Effector memory CD4-positive, alpha-beta T cell (primary cell): ENCODE measurements at regions not wholly inside any gene's neighbourhood (a gene's known extent, or its start where the extent isn't known, plus 50 kb on each side); places are given as distances from the start of the nearest gene placed in this dataset.

ENCODE experiments used
- DNase-seq, 3 donors: peaks; one replicate each; pipeline ENCODE4 v3.0.0-alpha.2; 2020
- H3K27ac ChIP-seq: 2 replicates; pipeline ENCODE4 v1.7.0; 2013; ENCODE audit warnings: mild to moderate bottlenecking, low read length, moderate library complexity; ENCODE audit not compliant: insufficient read depth, poor library complexity, severe bottlenecking
- H3K27me3 ChIP-seq: replicated peaks from 2 replicates; pipeline ENCODE4 v1.7.0; 2013; ENCODE audit warnings: mild to moderate bottlenecking, low read length; ENCODE audit not compliant: insufficient read depth, control insufficient read depth, poor library complexity, severe bottlenecking
- H3K36me3 ChIP-seq: 2 replicates; pipeline ENCODE4 v1.7.0; 2013; ENCODE audit warnings: mild to moderate bottlenecking, low read length, moderate library complexity; ENCODE audit not compliant: control insufficient read depth, insufficient read depth
- H3K4me1 ChIP-seq: 2 replicates; pipeline ENCODE4 v1.7.0; 2013; ENCODE audit warnings: low read length, mild to moderate bottlenecking; ENCODE audit not compliant: control insufficient read depth, insufficient read depth, poor library complexity, severe bottlenecking
- H3K4me3 ChIP-seq: 2 replicates; pipeline ENCODE4 v1.7.0; 2013; ENCODE audit warnings: low read length, low read depth, mild to moderate bottlenecking; ENCODE audit not compliant: insufficient read depth, poor library complexity, severe bottlenecking
- H3K9me3 ChIP-seq: 2 replicates; pipeline ENCODE4 v1.7.0; 2013; ENCODE audit warnings: mild to moderate bottlenecking, low read length, moderate library complexity; ENCODE audit not compliant: control insufficient read depth

- H3K36me3 ChIP-seq: no peaks in the 10 kb centered on the region
- H3K27me3 ChIP-seq: no peaks in the 10 kb centered on the region
- H3K9me3 ChIP-seq: no peaks in the 10 kb centered on the region
- H3K27ac ChIP-seq: no peak overlapping the region
- no peaks in the 10 kb centered on the region for H3K4me1 ChIP-seq
- no peak overlapping the region for H3K4me3 ChIP-seq
- no peak for DNase-seq
Measured at GRCh38 chr19:29365836-29366417, 153.0 kb upstream of the UQCRFS1 start.

GRCh38 chr19:29366757-29367156 is 153.8 kb upstream of the UQCRFS1 start:
- no peak for DNase-seq
- Histone ChIP-seq H3K36me3 (no peaks in the 10 kb centered on the region), H3K27ac (no peak overlapping the region), H3K27me3 (no peaks in the 10 kb centered on the region), H3K9me3 (no peaks in the 10 kb centered on the region), H3K4me1 (no peaks in the 10 kb centered on the region), H3K4me3 (no peak overlapping the region)

- no peak for DNase-seq
- no peaks in the 10 kb centered on the region for H3K9me3 ChIP-seq
Measured at GRCh38 chr19:29367791-29368222, 154.9 kb upstream of the UQCRFS1 start.

GRCh38 chr19:29370276-29370675 is 155.5 kb upstream of the VSTM2B start:
- no peak for DNase-seq
- H3K27ac ChIP-seq: no peak overlapping the region
- no peaks in the 10 kb centered on the region for H3K9me3 ChIP-seq
- H3K36me3 ChIP-seq: no peaks in the 10 kb centered on the region
- no peak overlapping the region for H3K4me3 ChIP-seq
- no peaks in the 10 kb centered on the region for H3K4me1 ChIP-seq
- no peaks in the 10 kb centered on the region for H3K27me3 ChIP-seq

More at GRCh38 chr19:29367791-29368222, 154.9 kb upstream of the UQCRFS1 start:
- H3K4me1 ChIP-seq: no peaks in the 10 kb centered on the region
- no peak overlapping the region for H3K4me3 ChIP-seq
- H3K27ac ChIP-seq: no peak overlapping the region
- H3K27me3 ChIP-seq: no peaks in the 10 kb centered on the region
- H3K36me3 ChIP-seq: no peaks in the 10 kb centered on the region

DNA sequence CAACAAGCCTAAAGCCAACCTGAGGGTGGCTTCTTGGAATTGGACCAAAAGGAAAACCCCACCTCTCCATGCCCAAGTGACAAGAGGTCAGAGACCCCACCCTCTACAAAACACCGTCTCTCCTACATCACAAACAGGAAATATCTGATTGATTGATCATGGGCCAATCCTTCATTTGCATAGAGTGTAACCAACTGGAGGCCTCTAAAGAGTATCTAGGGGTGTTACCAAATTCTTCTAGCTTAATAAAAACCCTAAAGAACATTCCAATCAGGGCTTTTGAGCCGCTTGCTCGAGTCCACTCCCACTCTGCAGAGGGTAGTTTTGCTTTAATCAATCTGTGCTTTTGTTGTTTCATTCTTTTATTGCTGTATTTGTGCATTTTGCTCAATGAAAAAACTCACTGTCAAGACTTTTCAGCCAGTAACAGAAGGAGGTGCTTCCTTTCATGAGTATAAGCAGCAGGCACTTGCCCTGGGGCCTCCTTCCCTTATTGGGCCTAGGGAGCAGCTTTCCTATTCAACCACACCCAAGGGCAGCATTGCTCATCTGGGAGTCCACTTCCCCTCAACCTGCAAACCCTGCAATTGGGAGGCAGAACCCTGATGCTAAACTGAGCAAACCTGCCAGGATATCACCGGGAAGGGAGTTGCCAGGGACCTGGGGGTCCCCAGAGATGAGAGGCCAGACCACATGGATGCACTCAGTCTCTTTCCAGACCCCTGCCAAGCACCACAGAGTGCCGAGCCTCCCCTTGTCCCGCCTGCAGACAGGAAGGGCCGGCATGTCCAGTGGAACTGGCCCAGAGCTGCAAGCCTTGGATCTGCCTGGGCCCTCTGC is 154.3 kb upstream of the VSTM2B start:
- Histone ChIP-seq H3K9me3 (no peaks in the 10 kb centered on the region), H3K27me3 (no peaks in the 10 kb centered on the region), H3K36me3 (no peaks in the 10 kb centered on the region), H3K4me1 (no peaks in the 10 kb centered on the region), H3K27ac (no peak overlapping the region), H3K4me3 (no peak overlapping the region)
- DNase-seq: no peak

DNA sequence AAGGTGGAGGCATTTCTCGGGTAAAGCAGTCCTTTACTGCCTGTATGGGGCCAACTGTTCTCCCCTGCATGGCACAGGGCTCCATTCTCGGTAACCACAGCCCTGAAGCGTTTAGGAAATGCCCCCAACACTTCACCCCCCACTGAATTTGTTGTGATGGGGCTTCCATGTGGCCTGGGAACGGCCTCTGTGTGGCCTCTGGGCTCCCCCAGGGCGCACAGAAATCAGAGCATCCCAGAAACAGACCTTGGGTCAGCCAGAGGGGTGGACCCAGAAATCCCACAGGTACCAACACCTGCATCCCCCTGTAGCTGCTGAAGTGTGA is 153.7 kb upstream of the VSTM2B start:
- no peak for DNase-seq
- Histone ChIP-seq H3K27me3 (no peaks in the 10 kb centered on the region), H3K4me3 (no peak overlapping the region), H3K36me3 (no peaks in the 10 kb centered on the region), H3K9me3 (no peaks in the 10 kb centered on the region), H3K4me1 (no peaks in the 10 kb centered on the region), H3K27ac (no peak overlapping the region)

DNA sequence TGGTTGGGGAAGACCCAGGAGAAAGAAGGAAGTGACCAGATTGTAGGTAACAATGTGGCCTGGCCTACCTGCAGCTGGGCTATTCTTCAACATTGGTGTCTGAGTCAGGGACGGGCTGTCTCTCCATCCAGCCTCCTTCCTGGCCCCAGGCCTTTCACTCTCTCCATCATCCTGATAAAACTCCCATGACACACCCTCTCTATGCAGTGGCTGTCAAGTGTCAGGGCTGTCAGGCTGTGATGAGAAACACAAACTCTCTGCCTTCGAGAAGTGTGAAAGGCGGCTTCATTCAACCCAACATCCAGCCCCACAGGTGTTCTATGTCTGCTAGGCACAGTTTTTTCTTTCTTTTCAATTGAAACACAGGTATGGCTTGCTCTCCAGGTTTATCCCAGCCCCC is 153.3 kb upstream of the VSTM2B start:
- no peak overlapping the region for H3K27ac ChIP-seq
- H3K9me3 ChIP-seq: no peaks in the 10 kb centered on the region
- no peak overlapping the region for H3K4me3 ChIP-seq
- no peak for DNase-seq
- no peaks in the 10 kb centered on the region for H3K27me3 ChIP-seq
- H3K36me3 ChIP-seq: no peaks in the 10 kb centered on the region
- H3K4me1 ChIP-seq: no peaks in the 10 kb centered on the region

DNA sequence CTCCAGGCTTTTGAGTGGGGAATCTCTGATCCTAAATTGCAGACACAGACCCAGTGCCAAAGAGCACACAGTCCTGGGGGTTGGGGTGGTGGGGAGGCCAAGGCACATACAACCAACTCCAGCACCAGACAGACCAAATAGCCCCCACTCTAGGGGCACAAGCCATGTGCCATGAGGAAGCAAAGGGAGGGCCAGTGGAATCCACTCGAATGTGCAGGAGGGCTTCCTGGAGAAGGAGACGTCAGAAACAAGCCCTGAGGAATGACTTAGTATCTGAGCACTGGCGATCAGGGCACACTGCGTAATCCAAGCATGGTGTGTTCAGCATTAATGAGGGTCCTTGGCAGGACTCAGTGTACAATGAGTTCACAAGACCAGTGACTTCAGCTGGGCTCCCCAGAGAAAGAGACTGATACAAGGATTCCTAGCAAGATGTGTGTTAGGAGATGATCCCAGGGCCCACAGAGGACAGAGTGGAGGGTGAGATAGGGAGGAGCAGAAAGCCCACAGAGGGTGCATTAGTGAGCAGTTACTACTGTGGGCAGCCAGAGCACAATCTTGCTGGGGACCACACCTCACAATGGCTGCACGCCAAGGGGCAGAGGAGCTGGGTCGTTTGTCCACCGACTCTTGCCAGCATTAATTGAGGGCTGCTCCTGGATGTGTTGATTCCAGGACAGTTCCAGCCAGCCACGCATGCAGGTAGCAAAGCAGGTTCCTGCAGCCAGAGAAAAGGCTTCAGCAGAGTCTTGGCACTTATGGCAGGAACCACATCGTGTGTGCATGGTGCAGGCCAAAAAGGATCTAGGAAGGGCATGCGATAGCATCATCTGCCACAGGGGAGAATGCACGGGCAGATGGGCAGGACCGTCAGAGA is 152.6 kb upstream of the VSTM2B start:
- DNase-seq: no peak
- no peak overlapping the region for H3K27ac ChIP-seq
- no peak overlapping the region for H3K4me3 ChIP-seq
- H3K4me1 ChIP-seq: no peaks in the 10 kb centered on the region
- no peaks in the 10 kb centered on the region for H3K36me3 ChIP-seq
- no peaks in the 10 kb centered on the region for H3K9me3 ChIP-seq
- H3K27me3 ChIP-seq: no peaks in the 10 kb centered on the region

- no peak overlapping the region for H3K4me3 ChIP-seq
- no peaks in the 10 kb centered on the region for H3K9me3 ChIP-seq
- H3K27ac ChIP-seq: no peak overlapping the region
- no peak for DNase-seq
- no peaks in the 10 kb centered on the region for H3K36me3 ChIP-seq
- H3K4me1 ChIP-seq: no peaks in the 10 kb centered on the region
- H3K27me3 ChIP-seq: no peaks in the 10 kb centered on the region
Measured at GRCh38 chr19:29375429-29376119, 150.2 kb upstream of the VSTM2B start.
